ENCODE measurements at regions not wholly inside any gene's neighbourhood (a gene's known extent, or its start where the extent isn't known, plus 50 kb on each side); places are given as distances from the start of the nearest gene placed in this dataset.

DNA sequence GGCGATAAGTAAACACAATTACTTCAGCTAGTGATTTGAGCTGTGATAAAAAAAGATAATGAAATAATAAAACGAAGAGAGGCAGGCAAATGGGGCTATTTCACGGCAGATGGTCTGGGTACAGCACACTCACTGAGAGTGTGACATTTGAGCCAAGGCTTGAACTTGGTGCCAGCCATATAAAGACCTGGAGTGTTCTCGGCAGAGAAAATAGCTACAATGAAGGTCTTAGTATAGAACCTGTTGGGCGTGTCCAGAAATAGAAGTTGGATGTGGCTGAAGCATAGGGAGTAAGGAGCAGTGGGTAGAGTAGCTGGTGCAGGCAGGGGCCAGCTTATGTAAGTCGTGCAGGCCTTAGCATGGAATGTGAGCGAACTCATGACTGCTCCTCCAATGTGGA is 660.3 kb upstream of the WWC1 start:
- no peak for TF ChIP-seq CTCF (IDR thresholded peaks at IDR 0.05)
- no peak for TF ChIP-seq ATF2 (CRISPR knock-in tag; IDR thresholded peaks at IDR 0.05; ENCODE audit: borderline replicate concordance, low read depth)
- TF ChIP-seq, protein P1, sequence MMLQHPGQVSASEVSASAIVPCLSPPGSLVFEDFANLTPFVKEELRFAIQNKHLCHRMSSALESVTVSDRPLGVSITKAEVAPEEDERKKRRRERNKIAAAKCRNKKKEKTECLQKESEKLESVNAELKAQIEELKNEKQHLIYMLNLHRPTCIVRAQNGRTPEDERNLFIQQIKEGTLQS (CRISPR knock-in tag; conservative IDR thresholded peaks at IDR 0.05): no peak
- no peak for TF ChIP-seq ZBTB21 (CRISPR knock-in tag; IDR thresholded peaks at IDR 0.05; ENCODE audit: borderline replicate concordance)
- no peak for TF ChIP-seq TCF7 (CRISPR knock-in tag; IDR thresholded peaks at IDR 0.05; ENCODE audit: low read depth)
- TF ChIP-seq CREB1 (CRISPR knock-in tag; IDR thresholded peaks at IDR 0.05): no peak
- TF ChIP-seq, protein P2, sequence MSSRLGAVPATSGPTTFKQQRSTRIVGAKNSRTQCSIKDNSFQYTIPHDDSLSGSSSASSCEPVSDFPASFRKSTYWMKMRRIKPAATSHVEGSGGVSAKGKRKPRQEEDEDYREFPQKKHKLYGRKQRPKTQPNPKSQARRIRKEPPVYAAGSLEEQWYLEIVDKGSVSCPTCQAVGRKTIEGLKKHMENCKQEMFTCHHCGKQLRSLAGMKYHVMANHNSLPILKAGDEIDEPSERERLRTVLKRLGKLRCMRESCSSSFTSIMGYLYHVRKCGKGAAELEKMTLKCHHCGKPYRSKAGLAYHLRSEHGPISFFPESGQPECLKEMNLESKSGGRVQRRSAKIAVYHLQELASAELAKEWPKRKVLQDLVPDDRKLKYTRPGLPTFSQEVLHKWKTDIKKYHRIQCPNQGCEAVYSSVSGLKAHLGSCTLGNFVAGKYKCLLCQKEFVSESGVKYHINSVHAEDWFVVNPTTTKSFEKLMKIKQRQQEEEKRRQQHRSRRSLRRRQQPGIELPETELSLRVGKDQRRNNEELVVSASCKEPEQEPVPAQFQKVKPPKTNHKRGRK (CRISPR knock-in tag; IDR thresholded peaks at IDR 0.05; ENCODE audit: borderline replicate concordance): no peak
- TF ChIP-seq E2F1 (CRISPR knock-in tag; IDR thresholded peaks at IDR 0.05): no peak
- no peak for TF ChIP-seq JUN (CRISPR knock-in tag; IDR thresholded peaks at IDR 0.05)
- TF ChIP-seq TP53 (CRISPR knock-in tag; IDR thresholded peaks at IDR 0.05): no peak
